ENCODE measurements at regions not wholly inside any gene's neighbourhood (a gene's known extent, or its start where the extent isn't known, plus 50 kb on each side); places are given as distances from the start of the nearest gene placed in this dataset.

GRCh38 chr7:13449460-13449859 lies 540.0 kb downstream of the ETV1 start:
- Histone ChIP-seq H3K27ac (ENCODE audit: low read length in 2 of 2) (no peak overlapping the region), H3K36me3 (replicated peaks in 1 of 2; ENCODE audit: control extremely low read depth in 1 of 2, control insufficient read depth in 1 of 2, extremely low read depth in 1 of 2, insufficient read depth in 2 of 2, low read length in 1 of 2) (no peaks in the 10 kb centered on the region), H3K9me3 (ENCODE audit: control extremely low read depth in 1 of 3, control insufficient read depth in 2 of 3, insufficient read depth in 1 of 3, low read length in 2 of 3) (peaks cover 0 to 3% (median 1%) of the 10 kb centered on the region in 3 donors), H3K4me2 (replicated peaks; ENCODE audit: low read depth, low read length, poor library complexity, severe bottlenecking) (no peak overlapping the region), H3K27me3 (replicated peaks in 1 of 4; ENCODE audit: control extremely low read depth in 1 of 4, control insufficient read depth in 3 of 4, insufficient read depth in 4 of 4, low read length in 3 of 4) (no peaks in the 10 kb centered on the region), H4K20me1 (ENCODE audit: control insufficient read depth, insufficient read depth, low read length, poor library complexity, severe bottlenecking) (no peaks in the 10 kb centered on the region), H3K79me2 (ENCODE audit: control insufficient read depth, insufficient read depth, low read length) (no peaks in the 10 kb centered on the region), H3K4me3 (ENCODE audit: control extremely low read depth in 1 of 5, extremely low read depth in 1 of 5, insufficient read depth in 1 of 5, low read depth in 2 of 5, low read length in 4 of 5) (no peak overlapping the region), H3K4me1 (ENCODE audit: control insufficient read depth in 2 of 2, insufficient read depth in 2 of 2, low read length in 2 of 2) (no peaks in the 10 kb centered on the region), H2AFZ (ENCODE audit: insufficient read depth, low read depth, low read length, poor library complexity, severe bottlenecking) (no peak overlapping the region), H3K9ac (ENCODE audit: low read length) (no peak overlapping the region)
- no peak for TF ChIP-seq EZH2 (IDR thresholded peaks at IDR 0.05; ENCODE audit: borderline replicate concordance, insufficient read depth, low read depth, low read length, poor library complexity, severe bottlenecking)
- TF ChIP-seq, protein P1, sequence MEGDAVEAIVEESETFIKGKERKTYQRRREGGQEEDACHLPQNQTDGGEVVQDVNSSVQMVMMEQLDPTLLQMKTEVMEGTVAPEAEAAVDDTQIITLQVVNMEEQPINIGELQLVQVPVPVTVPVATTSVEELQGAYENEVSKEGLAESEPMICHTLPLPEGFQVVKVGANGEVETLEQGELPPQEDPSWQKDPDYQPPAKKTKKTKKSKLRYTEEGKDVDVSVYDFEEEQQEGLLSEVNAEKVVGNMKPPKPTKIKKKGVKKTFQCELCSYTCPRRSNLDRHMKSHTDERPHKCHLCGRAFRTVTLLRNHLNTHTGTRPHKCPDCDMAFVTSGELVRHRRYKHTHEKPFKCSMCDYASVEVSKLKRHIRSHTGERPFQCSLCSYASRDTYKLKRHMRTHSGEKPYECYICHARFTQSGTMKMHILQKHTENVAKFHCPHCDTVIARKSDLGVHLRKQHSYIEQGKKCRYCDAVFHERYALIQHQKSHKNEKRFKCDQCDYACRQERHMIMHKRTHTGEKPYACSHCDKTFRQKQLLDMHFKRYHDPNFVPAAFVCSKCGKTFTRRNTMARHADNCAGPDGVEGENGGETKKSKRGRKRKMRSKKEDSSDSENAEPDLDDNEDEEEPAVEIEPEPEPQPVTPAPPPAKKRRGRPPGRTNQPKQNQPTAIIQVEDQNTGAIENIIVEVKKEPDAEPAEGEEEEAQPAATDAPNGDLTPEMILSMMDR (IDR thresholded peaks at IDR 0.05), result no peak
- Mint-ChIP-seq H3K4me1 (no peaks in the 10 kb centered on the region), H3K9me3 (ENCODE audit: insufficient read depth) (no peaks in the 10 kb centered on the region), H3K4me3 (no peak overlapping the region), H3K27ac (no peak overlapping the region), H3K27me3 (no peaks in the 10 kb centered on the region)
- CTCF ChIA-PET, result no interaction called here
- intact Hi-C loops (cut with micrococcal nuclease), result no loop called here
- POLR2A ChIA-PET, result no interaction called here
- ATAC-seq (ENCODE audit: low read depth) (no peak), DNase-seq (no peak)

DNA sequence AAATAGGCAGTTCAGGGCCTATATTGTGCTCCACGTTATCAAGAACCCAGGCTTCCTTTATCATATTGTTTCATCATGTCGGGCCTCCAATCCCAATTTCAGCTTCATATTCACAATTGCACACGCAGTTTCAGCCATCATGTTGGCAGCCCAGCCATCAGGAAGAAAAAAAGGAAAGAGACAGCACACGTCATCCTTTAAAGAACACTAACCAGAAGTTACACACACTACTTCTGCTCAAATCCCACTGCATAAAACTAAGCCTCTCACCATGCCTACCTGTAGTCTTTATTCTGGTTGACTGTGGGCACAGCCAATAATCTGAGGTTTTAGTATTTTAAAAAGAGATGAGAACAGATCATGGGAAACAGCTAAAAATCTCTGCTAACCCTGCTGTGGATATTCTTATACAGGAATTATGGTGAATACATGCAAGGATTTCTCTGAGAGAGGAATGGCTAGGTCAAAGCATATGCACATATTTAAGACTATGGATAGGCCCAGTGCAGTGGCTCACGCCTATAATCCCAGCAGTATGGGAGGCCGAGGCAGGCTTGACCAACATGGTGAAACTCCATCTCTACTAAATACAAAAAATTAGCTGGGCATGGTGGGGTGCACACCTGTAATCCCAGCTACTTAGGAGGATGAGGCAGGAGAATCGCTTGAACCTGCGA lies 534.4 kb downstream of the ETV1 start:
- peaks cover 0 to 3% (median 1%) of the 10 kb centered on the region in 3 donors for H3K9me3 ChIP-seq (ENCODE audit: control extremely low read depth in 1 of 3, control insufficient read depth in 2 of 3, insufficient read depth in 1 of 3, low read length in 2 of 3)
- ChIA-PET CTCF (no interaction called here), POLR2A (no interaction called here)
- no peak overlapping the region for H2AFZ ChIP-seq (ENCODE audit: insufficient read depth, low read depth, low read length, poor library complexity, severe bottlenecking)
- Mint-ChIP-seq H3K4me3 (no peak overlapping the region), H3K9me3 (ENCODE audit: insufficient read depth) (no peaks in the 10 kb centered on the region), H3K27me3 (no peaks in the 10 kb centered on the region), H3K27ac (no peak overlapping the region), H3K4me1 (no peaks in the 10 kb centered on the region)
- H3K4me1 ChIP-seq (ENCODE audit: control insufficient read depth in 2 of 2, insufficient read depth in 2 of 2, low read length in 2 of 2), result no peaks in the 10 kb centered on the region
- no peak for DNase-seq
- no peak overlapping the region for H3K27ac ChIP-seq (ENCODE audit: low read length in 2 of 2)
- no peaks in the 10 kb centered on the region for H4K20me1 ChIP-seq (ENCODE audit: control insufficient read depth, insufficient read depth, low read length, poor library complexity, severe bottlenecking)
- H3K4me3 ChIP-seq (ENCODE audit: control extremely low read depth in 1 of 5, extremely low read depth in 1 of 5, insufficient read depth in 1 of 5, low read depth in 2 of 5, low read length in 4 of 5), result no peak overlapping the region
- no peaks in the 10 kb centered on the region for H3K27me3 ChIP-seq (replicated peaks in 1 of 4; ENCODE audit: control extremely low read depth in 1 of 4, control insufficient read depth in 3 of 4, insufficient read depth in 4 of 4, low read length in 3 of 4)
- no peak for TF ChIP-seq EZH2 (IDR thresholded peaks at IDR 0.05; ENCODE audit: borderline replicate concordance, insufficient read depth, low read depth, low read length, poor library complexity, severe bottlenecking)
- TF ChIP-seq, protein P1 (IDR thresholded peaks at IDR 0.05), result no peak
- intact Hi-C loops (cut with micrococcal nuclease), result no loop called here
- H3K79me2 ChIP-seq (ENCODE audit: control insufficient read depth, insufficient read depth, low read length), result no peaks in the 10 kb centered on the region
- no peak overlapping the region for H3K4me2 ChIP-seq (replicated peaks; ENCODE audit: low read depth, low read length, poor library complexity, severe bottlenecking)
- WGBS (ENCODE audit: insufficient coverage), result 83% methylated on average over 6 of the region's 8 CpGs
- H3K9ac ChIP-seq (ENCODE audit: low read length), result no peak overlapping the region
- ATAC-seq (ENCODE audit: low read depth), result no peak
- no peaks in the 10 kb centered on the region for H3K36me3 ChIP-seq (replicated peaks in 1 of 2; ENCODE audit: control extremely low read depth in 1 of 2, control insufficient read depth in 1 of 2, extremely low read depth in 1 of 2, insufficient read depth in 2 of 2, low read length in 1 of 2)
